HepG2 (cell line): ENCODE measurements at regions not wholly inside any gene's neighbourhood (a gene's known extent, or its start where the extent isn't known, plus 50 kb on each side); places are given as distances from the start of the nearest gene placed in this dataset.

ENCODE experiments used
- AKNA ChIP-seq: sonication (generic); formaldehyde crosslinking; IDR thresholded peaks from 2 replicates; pipeline ENCODE4 v1.4.0; 2020; ENCODE audit warnings: missing genetic modification reagents, borderline replicate concordance
- ATF7 ChIP-seq, 2 experiments: fragments of 450-650 bp in 1 of 2; sonication (generic) in 1 of 2; formaldehyde crosslinking in 1 of 2; IDR thresholded peaks; 2 replicates each; pipeline versions ENCODE4 v1.4.0 to v1.6.1; 2016 to 2020; ENCODE audit warnings: antibody characterized with exemption in 1 of 2, mild to moderate bottlenecking in 1 of 2, missing genetic modification reagents in 1 of 2
- DNMT3B ChIP-seq: conservative IDR thresholded peaks from 2 replicates; pipeline ENCODE4 v1.6.1; 2016; ENCODE audit warnings: missing biosample characterization, control low read depth
- EED ChIP-seq: sonication (generic); formaldehyde crosslinking; IDR thresholded peaks from 2 replicates; pipeline ENCODE4 v1.5.0; 2020; ENCODE audit warnings: mild to moderate bottlenecking, missing genetic modification reagents
- HNRNPUL1 ChIP-seq: fragments of 200-400 bp; formaldehyde crosslinking; IDR thresholded peaks from 2 replicates; pipeline ENCODE4 v1.6.1; 2017; ENCODE audit warnings: low read depth, mild to moderate bottlenecking, low read length, moderate library complexity
- MBD4 ChIP-seq: IDR thresholded peaks from 2 replicates; pipeline ENCODE4 v1.6.1; 2012; ENCODE audit warnings: low read length, inconsistent platforms, borderline replicate concordance
- MEIS2 ChIP-seq: sonication (generic); formaldehyde crosslinking; IDR thresholded peaks from 2 replicates; pipeline ENCODE4 v1.9.0; 2021; ENCODE audit warnings: mild to moderate bottlenecking, missing genetic modification reagents
- MTA3 ChIP-seq: sonication (generic); formaldehyde crosslinking; IDR thresholded peaks from 2 replicates; pipeline ENCODE4 v1.4.0; 2020; ENCODE audit warnings: missing genetic modification reagents
- MXD4 ChIP-seq: IDR thresholded peaks from 2 replicates; pipeline ENCODE4 v1.6.1; 2016; ENCODE audit warnings: mild to moderate bottlenecking, missing biosample characterization, missing genetic modification reagents
- MZF1 ChIP-seq: sonication (generic); formaldehyde crosslinking; IDR thresholded peaks from 2 replicates; pipeline ENCODE4 v1.8.1; 2023; ENCODE audit warnings: mild to moderate bottlenecking, missing genetic modification reagents, borderline replicate concordance
- NCOA1 ChIP-seq: sonication (generic); formaldehyde crosslinking; IDR thresholded peaks from 2 replicates; pipeline ENCODE4 v1.9.0; 2021; ENCODE audit warnings: missing genetic modification reagents
- SMAD9 ChIP-seq: sonication (generic); formaldehyde crosslinking; IDR thresholded peaks from 2 replicates; pipeline ENCODE4 v1.5.1; 2020; ENCODE audit warnings: mild to moderate bottlenecking, missing genetic modification reagents
- ZNF101 ChIP-seq: sonication (generic); formaldehyde crosslinking; IDR thresholded peaks from 2 replicates; pipeline ENCODE4 v1.4.0; 2020; ENCODE audit warnings: mild to moderate bottlenecking, low read depth, missing genetic modification reagents, borderline replicate concordance
- ZNF136 ChIP-seq: sonication (generic); formaldehyde crosslinking; IDR thresholded peaks from 2 replicates; pipeline ENCODE4 v1.8.1; 2022; ENCODE audit warnings: low read depth, mild to moderate bottlenecking, moderate library complexity, missing genetic modification reagents
- ZNF232 ChIP-seq: sonication (generic); formaldehyde crosslinking; IDR thresholded peaks from 2 replicates; pipeline ENCODE4 v1.4.0; 2020; ENCODE audit warnings: missing genetic modification reagents, borderline replicate concordance
- ZNF292 ChIP-seq: sonication (generic); formaldehyde crosslinking; IDR thresholded peaks from 2 replicates; pipeline ENCODE4 v1.8.1; 2022; ENCODE audit warnings: mild to moderate bottlenecking, low read depth, missing genetic modification reagents, borderline replicate concordance
- ZNF451 ChIP-seq: sonication (generic); formaldehyde crosslinking; IDR thresholded peaks from 2 replicates; pipeline ENCODE4 v1.5.0; 2020; ENCODE audit warnings: mild to moderate bottlenecking, missing genetic modification reagents
- ZNF484 ChIP-seq: sonication (generic); formaldehyde crosslinking; IDR thresholded peaks from 2 replicates; pipeline ENCODE4 v1.5.1; 2020; ENCODE audit warnings: mild to moderate bottlenecking, low read depth, missing genetic modification reagents, borderline replicate concordance
- ZNF510 ChIP-seq: sonication (generic); formaldehyde crosslinking; IDR thresholded peaks from 2 replicates; pipeline ENCODE4 v1.4.0; 2020; ENCODE audit warnings: low read depth, mild to moderate bottlenecking, missing genetic modification reagents
- TF ChIP-seq, protein P1 (sequence below): sonication (generic); formaldehyde crosslinking; IDR thresholded peaks from 2 replicates; pipeline ENCODE4; 2020; ENCODE audit warnings: missing genetic modification reagents, mild to moderate bottlenecking, borderline replicate concordance

GRCh38 chr3:63095-63765 is 133.3 kb upstream of the CHL1 start (continued):
- no peak for TF ChIP-seq ATF7 (IDR thresholded peaks at IDR 0.05)
- TF ChIP-seq ATF7 (CRISPR knock-in tag; IDR thresholded peaks at IDR 0.05), result no peak
- no peak for TF ChIP-seq MZF1 (CRISPR knock-in tag)
- TF ChIP-seq MTA3 (CRISPR knock-in tag), result no peak
- no peak for TF ChIP-seq ZNF510
- no peak for TF ChIP-seq NCOA1 (CRISPR knock-in tag)
- no peak for TF ChIP-seq ZNF451
- no peak for TF ChIP-seq ZNF232 (CRISPR knock-in tag)
- TF ChIP-seq, protein P1, sequence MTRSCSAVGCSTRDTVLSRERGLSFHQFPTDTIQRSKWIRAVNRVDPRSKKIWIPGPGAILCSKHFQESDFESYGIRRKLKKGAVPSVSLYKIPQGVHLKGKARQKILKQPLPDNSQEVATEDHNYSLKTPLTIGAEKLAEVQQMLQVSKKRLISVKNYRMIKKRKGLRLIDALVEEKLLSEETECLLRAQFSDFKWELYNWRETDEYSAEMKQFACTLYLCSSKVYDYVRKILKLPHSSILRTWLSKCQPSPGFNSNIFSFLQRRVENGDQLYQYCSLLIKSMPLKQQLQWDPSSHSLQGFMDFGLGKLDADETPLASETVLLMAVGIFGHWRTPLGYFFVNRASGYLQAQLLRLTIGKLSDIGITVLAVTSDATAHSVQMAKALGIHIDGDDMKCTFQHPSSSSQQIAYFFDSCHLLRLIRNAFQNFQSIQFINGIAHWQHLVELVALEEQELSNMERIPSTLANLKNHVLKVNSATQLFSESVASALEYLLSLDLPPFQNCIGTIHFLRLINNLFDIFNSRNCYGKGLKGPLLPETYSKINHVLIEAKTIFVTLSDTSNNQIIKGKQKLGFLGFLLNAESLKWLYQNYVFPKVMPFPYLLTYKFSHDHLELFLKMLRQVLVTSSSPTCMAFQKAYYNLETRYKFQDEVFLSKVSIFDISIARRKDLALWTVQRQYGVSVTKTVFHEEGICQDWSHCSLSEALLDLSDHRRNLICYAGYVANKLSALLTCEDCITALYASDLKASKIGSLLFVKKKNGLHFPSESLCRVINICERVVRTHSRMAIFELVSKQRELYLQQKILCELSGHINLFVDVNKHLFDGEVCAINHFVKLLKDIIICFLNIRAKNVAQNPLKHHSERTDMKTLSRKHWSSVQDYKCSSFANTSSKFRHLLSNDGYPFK (CRISPR knock-in tag), result no peak
- no peak for TF ChIP-seq MEIS2
- no peak for TF ChIP-seq DNMT3B (CRISPR knock-in tag)
- no peak for TF ChIP-seq HNRNPUL1
- TF ChIP-seq ZNF136 (CRISPR knock-in tag), result no peak
- no peak for TF ChIP-seq EED (CRISPR knock-in tag)
- no peak for TF ChIP-seq ZNF484 (CRISPR knock-in tag)
- TF ChIP-seq SMAD9 (CRISPR knock-in tag), result no peak
- no peak for TF ChIP-seq ZNF292 (CRISPR knock-in tag)
- no peak for TF ChIP-seq ZNF101 (CRISPR knock-in tag)
- no peak for TF ChIP-seq AKNA (CRISPR knock-in tag)
- no peak for TF ChIP-seq MBD4
- TF ChIP-seq MXD4 (CRISPR knock-in tag), result no peak
